Pons (tissue), 1 donor: ENCODE measurements at regions not wholly inside any gene's neighbourhood (a gene's known extent, or its start where the extent isn't known, plus 50 kb on each side); places are given as distances from the start of the nearest gene placed in this dataset.

Experiments
- DNase-seq: peaks from one replicate; pipeline ENCODE4 v3.0.0-alpha.2; 2016; ENCODE audit warnings: low spot score

- DNase-seq = no peak
Observed at GRCh38 chr17:63382136-63382535, 64.0 kb downstream of the CYB561 start.
